ENCODE measurements at regions not wholly inside any gene's neighbourhood (a gene's known extent, or its start where the extent isn't known, plus 50 kb on each side); places are given as distances from the start of the nearest gene placed in this dataset.

- ChIA-PET POLR2A (no interaction called here), CTCF (ENCODE audit: low intra/inter-chr PET ratio) (no interaction called here)
- H3K9ac ChIP-seq (ENCODE audit: insufficient read depth in 1 of 2, low read depth in 2 of 2, low read length in 2 of 2), result no peak overlapping the region
- H3K27me3 ChIP-seq (ENCODE audit: control insufficient read depth in 2 of 2, insufficient read depth in 2 of 2, low read length in 2 of 2), result no peaks in the 10 kb centered on the region
- TF ChIP-seq MAFG (tag; conservative IDR thresholded peaks at IDR 0.05) (peak; percentile 42), HDAC1 (IDR thresholded peaks at IDR 0.05) (no peak), MAFK (IDR thresholded peaks at IDR 0.05; ENCODE audit: low read length) (peak; percentile 81), USF1 (CRISPR knock-in tag; IDR thresholded peaks at IDR 0.05) (no peak), C11orf30 (IDR thresholded peaks at IDR 0.05; ENCODE audit: low read depth) (peak; percentile 45; the same call in 1 of the 2 replicates), ZNF316 (IDR thresholded peaks at IDR 0.05) (peak; percentile 71), MAFF (IDR thresholded peaks at IDR 0.05; ENCODE audit: low read length) (peak; percentile 76)
- no peak for DNase-seq (ENCODE audit: extremely low read depth in 1 of 4, low spot score in 3 of 4)
- intact Hi-C loops (cut with micrococcal nuclease), result no loop called here
- H3K9me1 ChIP-seq (ENCODE audit: control insufficient read depth, insufficient read depth, low read length), result no peaks in the 10 kb centered on the region
- H4K20me1 ChIP-seq (replicated peaks; ENCODE audit: control insufficient read depth, insufficient read depth, low read length), result no peaks in the 10 kb centered on the region
- no TSS peak for BruUV-seq (replicated peaks)
- ATAC-seq, result no peak
- no peaks in the 10 kb centered on the region for H3K4me1 ChIP-seq (replicated peaks in 1 of 2; ENCODE audit: control insufficient read depth in 2 of 2, insufficient read depth in 2 of 2, low read length in 2 of 2)
- H3K27ac ChIP-seq (ENCODE audit: extremely low read depth, low read depth, low read length), result no peak overlapping the region
- 0% methylated on average over 1 of the region's 1 CpG for whole genome bisulfite sequencing (ENCODE audit: insufficient coverage, low coverage, missing lambda C conversion rate)
- H3K9me3 ChIP-seq (replicated peaks; ENCODE audit: control insufficient read depth, insufficient read depth, low read depth, low read length), result no peaks in the 10 kb centered on the region; the same call in 1 of the 2 replicates
- H3K36me3 ChIP-seq (ENCODE audit: control insufficient read depth, insufficient read depth, low read length), result no peaks in the 10 kb centered on the region
- H3K4me3 ChIP-seq, result no peak overlapping the region
- H2AFZ ChIP-seq (ENCODE audit: low read depth, low read length), result no peak overlapping the region
- no peak for FAIRE-seq
- in situ Hi-C loops (cut with MboI), result no loop called here
- no peak overlapping the region for H3K4me2 ChIP-seq (ENCODE audit: insufficient read depth, low read length)
- H3K79me2 ChIP-seq (ENCODE audit: control insufficient read depth, insufficient read depth, low read length), result no peaks in the 10 kb centered on the region
Observed at GRCh38 chr6:115814907-115815306, 245.8 kb downstream of the FRK start.

DNA sequence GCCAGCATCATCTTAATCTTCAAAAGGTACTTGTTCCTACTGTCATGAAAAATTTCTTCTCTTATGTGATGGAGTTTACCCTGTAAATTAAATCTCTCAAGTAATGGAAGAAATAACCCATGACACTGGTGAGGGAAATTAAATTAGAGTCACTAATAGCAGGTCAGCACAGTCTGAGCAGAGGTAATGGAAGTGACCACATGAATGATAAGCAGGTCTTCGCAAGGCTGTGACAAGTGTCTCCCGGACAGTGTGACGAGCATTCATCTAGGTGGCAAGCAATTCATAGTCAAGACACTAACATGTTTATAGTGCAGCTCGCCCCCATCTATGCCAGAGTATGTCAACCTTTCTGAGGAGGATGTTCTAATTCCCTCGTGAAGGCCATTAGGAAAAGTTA lies 249.2 kb downstream of the FRK start:
- Histone ChIP-seq H2AFZ (ENCODE audit: low read depth, low read length) (no peak overlapping the region), H3K4me1 (replicated peaks in 1 of 2; ENCODE audit: control insufficient read depth in 2 of 2, insufficient read depth in 2 of 2, low read length in 2 of 2) (no peaks in the 10 kb centered on the region), H3K36me3 (ENCODE audit: control insufficient read depth, insufficient read depth, low read length) (no peaks in the 10 kb centered on the region), H3K4me2 (ENCODE audit: insufficient read depth, low read length) (no peak overlapping the region), H3K27me3 (ENCODE audit: control insufficient read depth in 2 of 2, insufficient read depth in 2 of 2, low read length in 2 of 2) (no peaks in the 10 kb centered on the region), H3K9me3 (replicated peaks; ENCODE audit: control insufficient read depth, insufficient read depth, low read depth, low read length) (no peaks in the 10 kb centered on the region), H3K9ac (ENCODE audit: insufficient read depth in 1 of 2, low read depth in 2 of 2, low read length in 2 of 2) (no peak overlapping the region), H3K4me3 (no peak overlapping the region), H3K9me1 (ENCODE audit: control insufficient read depth, insufficient read depth, low read length) (no peaks in the 10 kb centered on the region), H3K27ac (ENCODE audit: extremely low read depth, low read depth, low read length) (no peak overlapping the region), H3K79me2 (ENCODE audit: control insufficient read depth, insufficient read depth, low read length) (no peaks in the 10 kb centered on the region), H4K20me1 (replicated peaks; ENCODE audit: control insufficient read depth, insufficient read depth, low read length) (no peaks in the 10 kb centered on the region)
- DNase-seq (ENCODE audit: extremely low read depth in 1 of 4, low spot score in 3 of 4) (no peak), ATAC-seq (no peak), FAIRE-seq (no peak)
- in situ Hi-C loops (cut with MboI), result no loop called here
- under 1% methylated on average over 5 of the region's 5 CpGs for WGBS (ENCODE audit: insufficient coverage, low coverage, missing lambda C conversion rate)
- no TSS peak for BruUV-seq (replicated peaks)
- POLR2A ChIA-PET, result no interaction called here
- CTCF ChIA-PET (ENCODE audit: low intra/inter-chr PET ratio), result no interaction called here
- intact Hi-C loops (cut with micrococcal nuclease), result no loop called here
- TF ChIP-seq ZNF165 (CRISPR knock-in tag; IDR thresholded peaks at IDR 0.05; ENCODE audit: borderline replicate concordance) (no peak), ESRRB (CRISPR knock-in tag; IDR thresholded peaks at IDR 0.05; ENCODE audit: borderline replicate concordance) (no peak)
- TF ChIP-seq, protein P1, sequence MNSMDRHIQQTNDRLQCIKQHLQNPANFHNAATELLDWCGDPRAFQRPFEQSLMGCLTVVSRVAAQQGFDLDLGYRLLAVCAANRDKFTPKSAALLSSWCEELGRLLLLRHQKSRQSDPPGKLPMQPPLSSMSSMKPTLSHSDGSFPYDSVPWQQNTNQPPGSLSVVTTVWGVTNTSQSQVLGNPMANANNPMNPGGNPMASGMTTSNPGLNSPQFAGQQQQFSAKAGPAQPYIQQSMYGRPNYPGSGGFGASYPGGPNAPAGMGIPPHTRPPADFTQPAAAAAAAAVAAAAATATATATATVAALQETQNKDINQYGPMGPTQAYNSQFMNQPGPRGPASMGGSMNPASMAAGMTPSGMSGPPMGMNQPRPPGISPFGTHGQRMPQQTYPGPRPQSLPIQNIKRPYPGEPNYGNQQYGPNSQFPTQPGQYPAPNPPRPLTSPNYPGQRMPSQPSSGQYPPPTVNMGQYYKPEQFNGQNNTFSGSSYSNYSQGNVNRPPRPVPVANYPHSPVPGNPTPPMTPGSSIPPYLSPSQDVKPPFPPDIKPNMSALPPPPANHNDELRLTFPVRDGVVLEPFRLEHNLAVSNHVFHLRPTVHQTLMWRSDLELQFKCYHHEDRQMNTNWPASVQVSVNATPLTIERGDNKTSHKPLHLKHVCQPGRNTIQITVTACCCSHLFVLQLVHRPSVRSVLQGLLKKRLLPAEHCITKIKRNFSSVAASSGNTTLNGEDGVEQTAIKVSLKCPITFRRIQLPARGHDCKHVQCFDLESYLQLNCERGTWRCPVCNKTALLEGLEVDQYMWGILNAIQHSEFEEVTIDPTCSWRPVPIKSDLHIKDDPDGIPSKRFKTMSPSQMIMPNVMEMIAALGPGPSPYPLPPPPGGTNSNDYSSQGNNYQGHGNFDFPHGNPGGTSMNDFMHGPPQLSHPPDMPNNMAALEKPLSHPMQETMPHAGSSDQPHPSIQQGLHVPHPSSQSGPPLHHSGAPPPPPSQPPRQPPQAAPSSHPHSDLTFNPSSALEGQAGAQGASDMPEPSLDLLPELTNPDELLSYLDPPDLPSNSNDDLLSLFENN (IDR thresholded peaks at IDR 0.05; ENCODE audit: low read depth in 2 of 2, low read length in 2 of 2), result no peak

Measured in K562 (cell line).